DND-41 (cell line): ENCODE measurements at regions not wholly inside any gene's neighbourhood (a gene's known extent, or its start where the extent isn't known, plus 50 kb on each side); places are given as distances from the start of the nearest gene placed in this dataset.

Source experiments
- EZH2 ChIP-seq: IDR thresholded peaks from 3 replicates; pipeline ENCODE4 v1.6.1; 2012; ENCODE audit warnings: borderline replicate concordance, low read depth, mild to moderate bottlenecking, moderate library complexity, low read length, inconsistent platforms; ENCODE audit not compliant: severe bottlenecking
- TF ChIP-seq, protein P1 (sequence below): IDR thresholded peaks from 2 replicates; pipeline ENCODE4 v1.5.1; 2012; ENCODE audit warnings: borderline replicate concordance, low read length, moderate library complexity, mild to moderate bottlenecking; ENCODE audit not compliant: poor library complexity, severe bottlenecking; ENCODE audit errors: extremely low read depth

DNA sequence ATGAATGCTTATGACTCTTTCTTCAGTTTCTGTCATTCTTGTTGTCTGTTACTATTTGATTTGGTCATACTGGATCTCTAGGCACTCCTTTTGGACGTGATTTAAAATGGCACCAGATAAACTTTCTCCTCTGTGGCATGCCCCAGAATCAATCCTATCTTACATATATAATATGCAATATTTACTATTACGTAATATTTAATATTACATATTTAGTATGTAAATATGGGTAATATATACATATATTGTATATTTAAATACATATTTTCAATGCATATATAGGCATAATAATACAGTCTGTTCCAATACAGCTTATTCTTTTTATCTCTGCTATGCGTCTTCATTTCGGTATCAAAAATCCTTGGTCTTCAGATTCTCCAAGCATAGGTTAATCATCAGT lies 104.4 kb upstream of the PRR20A start:
- no peak for TF ChIP-seq EZH2
- TF ChIP-seq, protein P1, sequence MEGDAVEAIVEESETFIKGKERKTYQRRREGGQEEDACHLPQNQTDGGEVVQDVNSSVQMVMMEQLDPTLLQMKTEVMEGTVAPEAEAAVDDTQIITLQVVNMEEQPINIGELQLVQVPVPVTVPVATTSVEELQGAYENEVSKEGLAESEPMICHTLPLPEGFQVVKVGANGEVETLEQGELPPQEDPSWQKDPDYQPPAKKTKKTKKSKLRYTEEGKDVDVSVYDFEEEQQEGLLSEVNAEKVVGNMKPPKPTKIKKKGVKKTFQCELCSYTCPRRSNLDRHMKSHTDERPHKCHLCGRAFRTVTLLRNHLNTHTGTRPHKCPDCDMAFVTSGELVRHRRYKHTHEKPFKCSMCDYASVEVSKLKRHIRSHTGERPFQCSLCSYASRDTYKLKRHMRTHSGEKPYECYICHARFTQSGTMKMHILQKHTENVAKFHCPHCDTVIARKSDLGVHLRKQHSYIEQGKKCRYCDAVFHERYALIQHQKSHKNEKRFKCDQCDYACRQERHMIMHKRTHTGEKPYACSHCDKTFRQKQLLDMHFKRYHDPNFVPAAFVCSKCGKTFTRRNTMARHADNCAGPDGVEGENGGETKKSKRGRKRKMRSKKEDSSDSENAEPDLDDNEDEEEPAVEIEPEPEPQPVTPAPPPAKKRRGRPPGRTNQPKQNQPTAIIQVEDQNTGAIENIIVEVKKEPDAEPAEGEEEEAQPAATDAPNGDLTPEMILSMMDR = no peak
